HEK293 (cell line): ENCODE measurements at regions not wholly inside any gene's neighbourhood (a gene's known extent, or its start where the extent isn't known, plus 50 kb on each side); places are given as distances from the start of the nearest gene placed in this dataset.
A peak's percentile ranks its signal among the peaks of the same experiment; 100 is the strongest.

Experiments used
- CTCF ChIA-PET: fragments of 350-600 bp; formaldehyde crosslinking; extraction: SDS; loops from one replicate; lab custom pipeline; 2021; ENCODE audit warnings: antibody characterized with exemption; lab: Yijun Ruan, JAX
- POLR2A ChIA-PET: fragments of 300-600 bp; formaldehyde crosslinking; extraction: SDS; loops from one replicate; lab custom pipeline; 2020; ENCODE audit warnings: antibody characterized with exemption, inconsistent platforms; lab: Yijun Ruan, JAX
- H3K27ac ChIP-seq: fragments of 200-500 bp; sonication (Bioruptor generic); 2 replicates; pipeline ENCODE4 v1.5.1; 2014; ENCODE audit warnings: low read depth, low read length, control low read depth, inconsistent platforms; ENCODE audit errors: extremely low read depth
- H3K36me3 ChIP-seq, 2 experiments: fragments of 200-500 bp in 1 of 2; sonication (Bioruptor generic) in 1 of 2; 1 replicate in 1 of 2; 2 replicates in 1 of 2; pipeline ENCODE4 v1.5.1; 2014 to 2017; ENCODE audit warnings: inconsistent platforms in 2 of 2, low read length in 2 of 2; ENCODE audit not compliant: control insufficient read depth in 2 of 2, insufficient read depth in 1 of 2
- H3K4me1 ChIP-seq: fragments of 200-500 bp; sonication (Bioruptor generic); 2 replicates; pipeline ENCODE4 v1.5.1; 2014; ENCODE audit warnings: mild to moderate bottlenecking, low read length, inconsistent platforms; ENCODE audit not compliant: control insufficient read depth, insufficient read depth
- H3K4me3 ChIP-seq: 2 replicates; pipeline ENCODE4 v1.5.1; 2011; ENCODE audit warnings: low read depth, mild to moderate bottlenecking, control low read depth, low read length, moderate library complexity
- H3K9me3 ChIP-seq: fragments of 200-500 bp; sonication (Bioruptor generic); 2 replicates; pipeline ENCODE4 v1.5.1; 2014; ENCODE audit warnings: low read depth, low read length, inconsistent platforms; ENCODE audit not compliant: control insufficient read depth, insufficient read depth
- BCL11A ChIP-seq: fragments of 450-650 bp; formaldehyde crosslinking; IDR thresholded peaks from 2 replicates; pipeline ENCODE4 v1.5.1; 2016; ENCODE audit warnings: low read depth, missing biosample characterization, missing genetic modification characterization
- BCL11B ChIP-seq: fragments of 450-650 bp; formaldehyde crosslinking; IDR thresholded peaks from 2 replicates; pipeline ENCODE4 v1.5.1; 2016; ENCODE audit warnings: low read depth, missing biosample characterization, missing genetic modification characterization
- EGR2 ChIP-seq: fragments of 450-650 bp; formaldehyde crosslinking; IDR thresholded peaks from 2 replicates; pipeline ENCODE4 v1.5.1; 2016; ENCODE audit warnings: low read depth, missing biosample characterization, missing genetic modification characterization
- GLIS1 ChIP-seq: fragments of 450-650 bp; formaldehyde crosslinking; IDR thresholded peaks from 2 replicates; pipeline ENCODE4 v1.5.1; 2016; ENCODE audit warnings: missing biosample characterization, missing genetic modification characterization
- IKZF3 ChIP-seq: fragments of 450-650 bp; IDR thresholded peaks from 2 replicates; pipeline ENCODE4 v1.5.0; 2018; ENCODE audit warnings: missing biosample characterization, mild to moderate bottlenecking, missing genetic modification characterization, moderate library complexity
- KLF10 ChIP-seq: fragments of 450-650 bp; IDR thresholded peaks from 2 replicates; pipeline ENCODE4 v1.5.1; 2018; ENCODE audit warnings: missing biosample characterization, mild to moderate bottlenecking, missing genetic modification characterization
- MZF1 ChIP-seq: fragments of 450-650 bp; formaldehyde crosslinking; IDR thresholded peaks from 2 replicates; pipeline ENCODE4 v1.5.1; 2017; ENCODE audit warnings: missing biosample characterization, missing genetic modification characterization, borderline replicate concordance
- OSR2 ChIP-seq: fragments of 450-650 bp; formaldehyde crosslinking; IDR thresholded peaks from 2 replicates; pipeline ENCODE4 v1.5.1; 2016; ENCODE audit warnings: missing biosample characterization, missing genetic modification characterization
- ZFP3 ChIP-seq: fragments of 450-650 bp; formaldehyde crosslinking; IDR thresholded peaks from 2 replicates; pipeline ENCODE4 v1.5.1; 2016; ENCODE audit warnings: low read depth, missing biosample characterization, missing genetic modification characterization
- ZNF19 ChIP-seq: fragments of 450-650 bp; formaldehyde crosslinking; IDR thresholded peaks from 2 replicates; pipeline ENCODE4; 2016; ENCODE audit warnings: missing biosample characterization, missing genetic modification characterization, low read depth
- ZNF202 ChIP-seq: fragments of 450-650 bp; formaldehyde crosslinking; IDR thresholded peaks from 2 replicates; pipeline ENCODE4 v1.5.1; 2016; ENCODE audit warnings: missing biosample characterization, missing genetic modification characterization, borderline replicate concordance
- ZNF23 ChIP-seq: fragments of 450-650 bp; formaldehyde crosslinking; IDR thresholded peaks from 2 replicates; pipeline ENCODE4 v1.5.1; 2016; ENCODE audit warnings: missing biosample characterization, missing genetic modification characterization, borderline replicate concordance
- ZNF248 ChIP-seq: fragments of 450-650 bp; formaldehyde crosslinking; IDR thresholded peaks from 2 replicates; pipeline ENCODE4 v1.5.1; 2017; ENCODE audit warnings: missing biosample characterization, missing genetic modification characterization
- ZNF48 ChIP-seq: fragments of 450-650 bp; formaldehyde crosslinking; IDR thresholded peaks from 2 replicates; pipeline ENCODE4 v1.5.1; 2016; ENCODE audit warnings: missing biosample characterization, missing genetic modification characterization
- ZNF571 ChIP-seq: fragments of 450-650 bp; formaldehyde crosslinking; IDR thresholded peaks from 2 replicates; pipeline ENCODE4 v1.5.0; 2017; ENCODE audit warnings: missing biosample characterization, missing genetic modification characterization
- ZNF692 ChIP-seq: fragments of 450-650 bp; formaldehyde crosslinking; IDR thresholded peaks from 2 replicates; pipeline ENCODE4 v1.5.1; 2016; ENCODE audit warnings: missing biosample characterization, missing genetic modification characterization
- ZSCAN5A ChIP-seq: fragments of 450-650 bp; formaldehyde crosslinking; IDR thresholded peaks from 2 replicates; pipeline ENCODE4 v1.5.1; 2016; ENCODE audit warnings: missing biosample characterization, missing genetic modification characterization
- ZXDB ChIP-seq: fragments of 450-650 bp; formaldehyde crosslinking; IDR thresholded peaks from 2 replicates; pipeline ENCODE4 v1.5.1; 2016; ENCODE audit warnings: missing biosample characterization, missing genetic modification characterization
- TF ChIP-seq, protein P1 (sequence below): fragments of 450-650 bp; formaldehyde crosslinking; IDR thresholded peaks from 2 replicates; pipeline ENCODE4 v1.5.1; 2016; ENCODE audit warnings: missing biosample characterization, missing genetic modification characterization
- TF ChIP-seq, protein P2 (sequence below): fragments of 450-650 bp; formaldehyde crosslinking; IDR thresholded peaks from 2 replicates; pipeline ENCODE4 v1.5.1; 2016; ENCODE audit warnings: missing biosample characterization, missing genetic modification characterization
- TF ChIP-seq, protein P3 (sequence below): fragments of 450-650 bp; formaldehyde crosslinking; IDR thresholded peaks from 2 replicates; pipeline ENCODE4 v1.5.1; 2016; ENCODE audit warnings: missing biosample characterization, missing genetic modification characterization

DNA sequence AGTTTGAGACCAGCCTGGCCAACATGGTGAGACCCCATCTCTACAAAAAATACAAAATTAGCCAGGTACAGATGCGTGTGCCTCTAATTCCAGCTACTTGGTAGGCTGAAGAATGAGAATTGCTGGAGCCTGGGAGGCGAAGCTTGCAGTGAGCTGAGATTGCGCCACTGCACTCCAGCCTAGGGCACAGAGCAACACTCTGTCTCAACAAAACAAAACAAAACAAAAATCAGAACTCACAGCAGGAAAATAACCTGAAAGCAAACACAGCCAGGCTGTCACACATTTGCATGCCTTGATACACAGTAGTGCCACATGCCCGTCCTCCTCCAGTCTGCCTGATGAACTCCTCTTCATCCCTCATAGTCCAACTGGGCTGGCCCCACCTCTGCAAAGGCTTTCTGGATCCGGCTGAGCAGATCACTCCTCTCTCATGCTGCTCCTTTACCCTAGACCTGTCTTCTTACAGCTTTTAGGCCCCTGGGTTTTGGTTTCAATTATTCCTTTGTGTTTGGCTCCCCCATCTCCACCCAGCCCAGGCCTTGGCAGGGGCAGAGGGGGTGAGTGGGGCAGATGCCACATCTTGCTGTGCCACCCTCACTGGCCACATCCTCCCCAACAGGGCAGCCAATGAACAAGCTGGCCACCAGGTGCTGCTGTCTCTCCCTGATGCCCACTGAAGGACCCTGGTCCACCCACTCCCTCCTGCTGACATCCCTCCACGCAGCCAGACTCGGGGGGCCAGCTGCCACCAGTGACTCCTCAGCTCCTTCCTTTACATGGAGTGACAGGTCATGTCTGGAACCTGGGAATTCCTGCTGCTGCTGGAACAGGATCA lies 62.0 kb upstream of the GGTA1 start:
- H3K9me3 ChIP-seq, result no peaks in the 10 kb centered on the region
- TF ChIP-seq ZFP3 (tag by site-specific recombination) (peak; percentile 70; the same call in 1 of the 2 replicates), ZXDB (no peak)
- TF ChIP-seq, all 188 proteins: peak for 1
- ChIA-PET POLR2A (no interaction called here), CTCF (interaction anchor here (0.8 to 3.7 kb wide), 4 partner anchors 11 to 241 kb away, joined by 3 to 13 read pairs (median 6); no protein-coding TSS in a partner anchor)
- Histone ChIP-seq H3K4me1 (peaks cover 2% of the 10 kb centered on the region; the same call in 1 of the 2 replicates), H3K27ac (no peak overlapping the region), H3K4me3 (no peak overlapping the region), H3K36me3 (no peaks in the 10 kb centered on the region)

DNA sequence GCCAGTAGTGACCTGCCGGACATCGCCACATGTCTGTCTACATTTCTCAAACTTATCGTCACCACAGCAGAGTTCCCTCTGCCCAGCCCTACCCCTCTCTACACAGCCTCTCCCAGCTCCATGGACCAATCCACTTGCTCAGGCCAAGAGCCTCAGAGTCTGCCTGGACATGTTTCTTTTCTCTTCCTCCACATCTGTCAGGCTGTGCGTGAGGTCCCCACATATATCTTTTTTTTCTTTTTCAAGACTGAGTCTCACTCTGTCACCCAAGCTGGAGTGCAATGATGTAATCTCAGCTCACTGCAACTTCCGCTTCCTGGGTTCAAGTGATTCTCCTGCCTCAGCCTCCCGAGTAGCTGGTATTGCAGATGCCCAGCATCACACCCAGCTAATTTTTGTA lies 62.7 kb upstream of the GGTA1 start:
- H3K4me1 ChIP-seq, result peaks cover 2% of the 10 kb centered on the region; the same call in 1 of the 2 replicates
- H3K9me3 ChIP-seq, result no peaks in the 10 kb centered on the region
- ChIA-PET CTCF (interaction anchor here (0.7 to 3.7 kb wide), 5 partner anchors 9 to 242 kb away, joined by 3 to 13 read pairs (median 3); no protein-coding TSS in a partner anchor), POLR2A (no interaction called here)
- no peak overlapping the region for H3K4me3 ChIP-seq
- H3K27ac ChIP-seq, result no peak overlapping the region
- H3K36me3 ChIP-seq, result no peaks in the 10 kb centered on the region
- TF ChIP-seq ZNF202 (tag by site-specific recombination) (no peak), ZNF248 (tag by site-specific recombination) (no peak), BCL11B (no peak), OSR2 (tag by site-specific recombination) (no peak), EGR2 (tag by site-specific recombination) (no peak), IKZF3 (tag by site-specific recombination) (no peak), ZSCAN5A (no peak), BCL11A (no peak), KLF10 (no peak)

DNA sequence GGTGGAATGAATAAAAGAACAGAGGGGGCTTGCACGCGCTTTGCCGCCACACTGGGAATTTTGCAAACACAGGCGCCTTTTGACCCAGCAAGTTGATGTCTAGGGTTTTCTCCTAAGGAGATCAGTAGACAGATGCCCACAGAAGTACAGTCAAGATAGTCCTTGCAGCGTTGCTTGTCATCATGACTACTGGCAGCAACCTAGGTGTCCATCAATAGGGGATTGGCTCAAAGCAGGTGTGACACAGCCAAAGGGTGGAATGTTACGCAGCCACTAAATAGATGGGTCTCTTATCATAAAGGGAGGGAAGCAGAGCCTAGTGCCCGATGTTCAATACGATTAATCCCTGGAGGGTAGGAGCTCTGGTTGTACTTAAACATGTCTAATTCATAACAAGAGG lies 63.8 kb upstream of the GGTA1 start:
- no peaks in the 10 kb centered on the region for H3K4me1 ChIP-seq
- H3K36me3 ChIP-seq, result no peaks in the 10 kb centered on the region
- H3K4me3 ChIP-seq, result no peak overlapping the region
- ChIA-PET CTCF (interaction anchor here (1.5 to 3.7 kb wide), 2 partner anchors 13 to 17 kb away, joined by 5 to 13 read pairs; no protein-coding TSS in a partner anchor), POLR2A (no interaction called here)
- TF ChIP-seq, protein P1, sequence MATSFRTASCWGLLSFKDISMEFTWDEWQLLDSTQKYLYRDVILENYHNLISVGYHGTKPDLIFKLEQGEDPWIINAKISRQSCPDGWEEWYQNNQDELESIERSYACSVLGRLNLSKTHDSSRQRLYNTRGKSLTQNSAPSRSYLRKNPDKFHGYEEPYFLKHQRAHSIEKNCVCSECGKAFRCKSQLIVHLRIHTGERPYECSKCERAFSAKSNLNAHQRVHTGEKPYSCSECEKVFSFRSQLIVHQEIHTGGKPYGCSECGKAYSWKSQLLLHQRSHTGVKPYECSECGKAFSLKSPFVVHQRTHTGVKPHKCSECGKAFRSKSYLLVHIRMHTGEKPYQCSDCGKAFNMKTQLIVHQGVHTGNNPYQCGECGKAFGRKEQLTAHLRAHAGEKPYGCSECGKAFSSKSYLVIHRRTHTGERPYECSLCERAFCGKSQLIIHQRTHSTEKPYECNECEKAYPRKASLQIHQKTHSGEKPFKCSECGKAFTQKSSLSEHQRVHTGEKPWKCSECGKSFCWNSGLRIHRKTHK, result no peak
- peak; percentile 97 for TF ChIP-seq MZF1 (tag by site-specific recombination)
- H3K27ac ChIP-seq, result no peak overlapping the region
- no peaks in the 10 kb centered on the region for H3K9me3 ChIP-seq

DNA sequence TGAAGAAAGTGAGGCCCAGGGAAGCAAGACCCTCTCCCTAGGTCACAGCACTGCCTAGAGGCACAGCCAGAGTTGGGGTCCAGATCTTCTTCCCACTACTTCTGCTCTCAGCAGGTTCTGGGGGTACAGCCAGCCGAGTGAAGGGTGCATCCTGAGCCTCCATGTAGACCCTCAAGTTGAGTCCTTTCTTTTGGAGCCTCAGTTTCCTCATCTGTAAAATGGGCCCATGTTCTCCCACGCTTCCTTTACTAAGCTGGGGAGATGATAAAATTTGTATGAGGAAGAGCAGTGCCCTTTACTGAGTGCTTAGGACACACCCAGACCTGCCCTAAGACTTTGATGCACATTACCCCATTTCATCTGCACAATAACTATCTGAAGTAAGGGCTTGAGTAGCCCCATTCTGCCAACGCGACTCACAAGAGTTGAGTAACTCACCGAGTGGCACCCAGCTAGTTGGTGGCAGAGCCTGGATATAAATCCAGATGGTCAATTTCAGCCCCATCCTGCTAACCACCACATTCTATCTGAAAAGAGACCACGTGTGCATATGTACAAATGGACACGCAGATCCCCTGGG lies 64.3 kb upstream of the GGTA1 start:
- CTCF ChIA-PET, result interaction anchor here (1.5 to 3.7 kb wide), 2 partner anchors 13 to 18 kb away, joined by 5 to 13 read pairs; no protein-coding TSS in a partner anchor
- POLR2A ChIA-PET, result no interaction called here
- H3K27ac ChIP-seq, result no peak overlapping the region
- H3K36me3 ChIP-seq, result no peaks in the 10 kb centered on the region
- H3K9me3 ChIP-seq, result no peaks in the 10 kb centered on the region
- no peak overlapping the region for H3K4me3 ChIP-seq
- H3K4me1 ChIP-seq, result no peaks in the 10 kb centered on the region
- TF ChIP-seq MZF1 (tag by site-specific recombination) (no peak), ZNF48 (tag by site-specific recombination) (no peak), ZNF23 (no peak), GLIS1 (tag by site-specific recombination) (no peak), ZNF692 (no peak), ZNF571 (tag by site-specific recombination) (no peak), ZNF19 (tag by site-specific recombination) (no peak)
- TF ChIP-seq, protein P2, sequence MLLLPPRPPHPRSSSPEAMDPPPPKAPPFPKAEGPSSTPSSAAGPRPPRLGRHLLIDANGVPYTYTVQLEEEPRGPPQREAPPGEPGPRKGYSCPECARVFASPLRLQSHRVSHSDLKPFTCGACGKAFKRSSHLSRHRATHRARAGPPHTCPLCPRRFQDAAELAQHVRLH (tag by site-specific recombination), result no peak
- TF ChIP-seq, protein P3, sequence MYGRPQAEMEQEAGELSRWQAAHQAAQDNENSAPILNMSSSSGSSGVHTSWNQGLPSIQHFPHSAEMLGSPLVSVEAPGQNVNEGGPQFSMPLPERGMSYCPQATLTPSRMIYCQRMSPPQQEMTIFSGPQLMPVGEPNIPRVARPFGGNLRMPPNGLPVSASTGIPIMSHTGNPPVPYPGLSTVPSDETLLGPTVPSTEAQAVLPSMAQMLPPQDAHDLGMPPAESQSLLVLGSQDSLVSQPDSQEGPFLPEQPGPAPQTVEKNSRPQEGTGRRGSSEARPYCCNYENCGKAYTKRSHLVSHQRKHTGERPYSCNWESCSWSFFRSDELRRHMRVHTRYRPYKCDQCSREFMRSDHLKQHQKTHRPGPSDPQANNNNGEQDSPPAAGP (tag by site-specific recombination), result no peak
